Peyer's patch (tissue), 4 donors: ENCODE measurements at regions not wholly inside any gene's neighbourhood (a gene's known extent, or its start where the extent isn't known, plus 50 kb on each side); places are given as distances from the start of the nearest gene placed in this dataset.

Source experiments
- POLR2A ChIP-seq, 2 donors: fragments of 450-650 bp; IDR thresholded peaks; one replicate each; pipeline ENCODE4 v1.5.1; 2017; ENCODE audit warnings: antibody characterized with exemption in 2 of 2, mild to moderate bottlenecking in 2 of 2, moderate library complexity in 2 of 2
- TF ChIP-seq, protein P1 (sequence below), 6 experiments: fragments of 450-650 bp in 4 of 6; fragments of 200-600 bp in 2 of 6; sonication (generic) in 1 of 6; IDR thresholded peaks; one replicate each; pipeline ENCODE4 v1.5.1; 2017 to 2019; ENCODE audit warnings: antibody characterized with exemption in 6 of 6, mild to moderate bottlenecking in 3 of 6, moderate library complexity in 1 of 6

DNA sequence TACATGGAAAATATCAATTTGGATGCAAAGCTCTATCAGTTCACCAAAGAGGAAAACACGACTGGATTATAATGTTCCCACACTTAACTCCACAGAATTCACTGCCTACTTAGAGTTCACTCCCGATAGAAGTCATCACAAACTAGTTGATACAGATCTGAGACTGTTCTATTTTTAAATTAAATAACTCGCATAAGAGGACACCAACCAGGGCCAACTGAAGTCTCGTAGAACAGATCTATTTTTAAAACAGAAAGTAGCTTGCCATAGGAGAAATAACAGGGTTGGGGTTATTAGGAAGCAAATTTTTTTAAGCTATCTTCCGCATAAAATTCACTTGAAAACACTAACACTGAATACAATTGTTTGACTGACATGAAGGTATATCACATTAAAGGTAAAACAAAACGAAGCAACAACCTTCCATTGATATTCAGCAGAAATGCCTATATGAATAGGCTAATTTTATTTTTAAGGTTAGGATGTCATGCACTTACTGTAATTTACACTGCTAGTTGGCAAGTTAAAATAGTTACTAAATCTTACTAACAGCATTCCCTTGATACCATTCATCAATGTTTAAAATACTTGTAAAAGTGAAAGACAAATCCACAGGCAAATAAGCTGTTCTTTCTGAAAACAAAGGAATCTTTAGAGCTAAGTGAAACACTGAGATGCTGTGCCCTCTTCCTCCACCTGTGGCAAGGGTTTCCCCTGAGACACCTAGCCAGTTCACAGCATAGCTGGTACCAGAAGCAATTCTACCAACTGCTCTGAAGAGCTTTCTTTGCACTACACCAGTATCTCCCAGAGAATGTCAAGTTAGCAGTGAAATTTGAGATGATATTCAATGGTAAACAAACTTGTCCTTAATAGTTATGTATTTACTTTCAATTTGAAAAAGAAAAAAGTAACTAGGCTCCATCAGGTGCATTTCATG lies 186.7 kb upstream of the ANK3 start:
- TF ChIP-seq POLR2A (IDR thresholded peaks at IDR 0.05) = no peak
- TF ChIP-seq, protein P1, sequence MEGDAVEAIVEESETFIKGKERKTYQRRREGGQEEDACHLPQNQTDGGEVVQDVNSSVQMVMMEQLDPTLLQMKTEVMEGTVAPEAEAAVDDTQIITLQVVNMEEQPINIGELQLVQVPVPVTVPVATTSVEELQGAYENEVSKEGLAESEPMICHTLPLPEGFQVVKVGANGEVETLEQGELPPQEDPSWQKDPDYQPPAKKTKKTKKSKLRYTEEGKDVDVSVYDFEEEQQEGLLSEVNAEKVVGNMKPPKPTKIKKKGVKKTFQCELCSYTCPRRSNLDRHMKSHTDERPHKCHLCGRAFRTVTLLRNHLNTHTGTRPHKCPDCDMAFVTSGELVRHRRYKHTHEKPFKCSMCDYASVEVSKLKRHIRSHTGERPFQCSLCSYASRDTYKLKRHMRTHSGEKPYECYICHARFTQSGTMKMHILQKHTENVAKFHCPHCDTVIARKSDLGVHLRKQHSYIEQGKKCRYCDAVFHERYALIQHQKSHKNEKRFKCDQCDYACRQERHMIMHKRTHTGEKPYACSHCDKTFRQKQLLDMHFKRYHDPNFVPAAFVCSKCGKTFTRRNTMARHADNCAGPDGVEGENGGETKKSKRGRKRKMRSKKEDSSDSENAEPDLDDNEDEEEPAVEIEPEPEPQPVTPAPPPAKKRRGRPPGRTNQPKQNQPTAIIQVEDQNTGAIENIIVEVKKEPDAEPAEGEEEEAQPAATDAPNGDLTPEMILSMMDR (IDR thresholded peaks at IDR 0.05) = no peak
